HepG2 (cell line): ENCODE measurements at regions not wholly inside any gene's neighbourhood (a gene's known extent, or its start where the extent isn't known, plus 50 kb on each side); places are given as distances from the start of the nearest gene placed in this dataset.

ENCODE experiments used
- ATAC-seq: fragments of 200-7000 bp; cut with Tn5 transposase; 3 replicates; pipeline ENCODE4 v1.9.1; 2020; ENCODE audit warnings: mild to moderate bottlenecking, moderate library complexity
- BruUV-seq: library from RNA; stranded (reverse); fragments of 400-500 nt; replicated peaks from 2 replicates; lab custom pipeline; 2021; lab: Mats Ljungman, UMichigan
- CTCF ChIA-PET: fragments of 300-600 bp; formaldehyde crosslinking; extraction: SDS; loops from one replicate; lab custom pipeline; 2021; ENCODE audit warnings: low total read pairs, inconsistent platforms, low intra/inter-chr PET ratio; lab: Yijun Ruan, JAX
- POLR2A ChIA-PET: fragments of 350-600 bp; sonication (Branson Sonifier 250); formaldehyde crosslinking; loops from one replicate; lab custom pipeline; 2020; ENCODE audit warnings: antibody characterized with exemption, inconsistent platforms; lab: Yijun Ruan, JAX
- DNase-seq: peaks from one replicate; pipeline ENCODE4 v3.0.0-alpha.2; 2015; ENCODE audit warnings: low spot score
- FAIRE-seq: peaks from 3 replicates; lab custom pipeline; 2011; peaks lifted over from hg19 to GRCh38; lab: Jason Lieb, UNC
- H2AFZ ChIP-seq: one replicate; pipeline ENCODE4 v1.6.1; 2011; ENCODE audit warnings: low read length, inconsistent platforms
- H3K27ac ChIP-seq: fragments of 300-600 bp; 3 replicates; pipeline ENCODE4 v1.8.0; 2011; ENCODE audit warnings: mixed run types, mild to moderate bottlenecking, mixed read lengths, low read length, inconsistent platforms; ENCODE audit not compliant: insufficient read depth; ENCODE audit errors: extremely low read length
- H3K27me3 ChIP-seq, 2 experiments: fragments of 200-600 bp in 1 of 2; 2 replicates in 1 of 2; 3 replicates in 1 of 2; pipeline versions ENCODE4 v1.6.0 to v1.8.0; 2011; ENCODE audit warnings: low read length in 2 of 2, mild to moderate bottlenecking in 2 of 2, moderate library complexity in 2 of 2, inconsistent platforms in 1 of 2; ENCODE audit not compliant: insufficient read depth in 2 of 2, control insufficient read depth in 1 of 2
- H3K36me3 ChIP-seq, 2 experiments: fragments of 200-600 bp in 1 of 2; replicated peaks in 1 of 2; 2 replicates in 1 of 2; 3 replicates in 1 of 2; pipeline versions ENCODE4 v1.5.1 to v1.8.0; 2011; ENCODE audit warnings: low read length in 2 of 2, inconsistent platforms in 1 of 2; ENCODE audit not compliant: insufficient read depth in 2 of 2, control insufficient read depth in 1 of 2
- H3K4me1 ChIP-seq: 2 replicates; pipeline ENCODE4 v1.5.1; 2012; ENCODE audit warnings: low read length, inconsistent platforms; ENCODE audit not compliant: insufficient read depth
- H3K4me2 ChIP-seq: 2 replicates; pipeline ENCODE4 v1.6.0; 2011; ENCODE audit warnings: low read depth, low read length, inconsistent platforms
- H3K4me3 ChIP-seq, 3 experiments: fragments of 200-600 bp in 1 of 3; sonication (generic), shearing (Covaris generic) in 1 of 3; replicated peaks in 1 of 3; 2 replicates each; pipeline ENCODE4 v1.5.1; 2011 to 2016; ENCODE audit warnings: low read length in 3 of 3, inconsistent platforms in 2 of 3, low read depth in 2 of 3, mild to moderate bottlenecking in 2 of 3, control low read depth in 1 of 3, mixed read lengths in 1 of 3; ENCODE audit not compliant: insufficient read depth in 1 of 3
- H3K79me2 ChIP-seq: one replicate; pipeline ENCODE4 v1.6.1; 2011; ENCODE audit warnings: low read length, inconsistent platforms; ENCODE audit not compliant: insufficient read depth
- H3K9ac ChIP-seq: 2 replicates; pipeline ENCODE4 v1.6.0; 2011; ENCODE audit warnings: mild to moderate bottlenecking, low read depth, low read length, inconsistent platforms; ENCODE audit not compliant: insufficient read depth
- H3K9me3 ChIP-seq: 2 replicates; pipeline ENCODE4 v1.5.1; 2012; ENCODE audit warnings: mild to moderate bottlenecking, low read length
- H4K20me1 ChIP-seq: 2 replicates; pipeline ENCODE4 v1.6.0; 2011; ENCODE audit warnings: inconsistent platforms, mild to moderate bottlenecking, low read length, moderate library complexity; ENCODE audit not compliant: insufficient read depth
- CEBPB ChIP-seq: IDR thresholded peaks from 2 replicates; pipeline ENCODE4 v1.6.1; 2011; ENCODE audit warnings: low read depth, low read length, improper control_type of control experiment, borderline replicate concordance
- CREM ChIP-seq, 2 experiments: sonication (generic) in 1 of 2; formaldehyde crosslinking in 1 of 2; IDR thresholded peaks; 2 replicates each; pipeline versions ENCODE4 v1.4.0 to v1.6.1; 2016 to 2020; ENCODE audit warnings: antibody characterized with exemption in 1 of 2, mild to moderate bottlenecking in 1 of 2, missing genetic modification reagents in 1 of 2
- CSRNP1 ChIP-seq: sonication (generic); formaldehyde crosslinking; IDR thresholded peaks from 2 replicates; pipeline ENCODE4 v1.8.1; 2023; ENCODE audit warnings: mild to moderate bottlenecking, missing genetic modification reagents
- KDM1A ChIP-seq: IDR thresholded peaks from 2 replicates; pipeline ENCODE4 v1.6.1; 2016; ENCODE audit warnings: missing compliant biosample characterization
- SETDB1 ChIP-seq: sonication (generic); formaldehyde crosslinking; IDR thresholded peaks from 2 replicates; pipeline ENCODE4 v1.5.1; 2020; ENCODE audit warnings: missing genetic modification reagents, mild to moderate bottlenecking, borderline replicate concordance
- STAG1 ChIP-seq: sonication (generic); formaldehyde crosslinking; IDR thresholded peaks from 2 replicates; pipeline ENCODE4 v1.4.0; 2020; ENCODE audit warnings: missing genetic modification reagents
- TBX3 ChIP-seq: fragments of 450-650 bp; IDR thresholded peaks from 2 replicates; pipeline ENCODE4 v1.6.1; 2017; ENCODE audit warnings: antibody characterized with exemption, mild to moderate bottlenecking, inconsistent platforms, borderline replicate concordance
- TEAD2 ChIP-seq: sonication (generic); formaldehyde crosslinking; IDR thresholded peaks from 2 replicates; pipeline ENCODE4 v1.9.0; 2021; ENCODE audit warnings: missing genetic modification reagents
- ZNF546 ChIP-seq: sonication (generic); formaldehyde crosslinking; conservative IDR thresholded peaks from 2 replicates; pipeline ENCODE4 v1.8.1; 2023; ENCODE audit warnings: mild to moderate bottlenecking, missing genetic modification reagents
- ZNF768 ChIP-seq: sonication (generic); formaldehyde crosslinking; IDR thresholded peaks from 2 replicates; pipeline ENCODE4 v1.4.0; 2020; ENCODE audit warnings: missing genetic modification reagents
- WGBS: methylation state at CpG from one replicate; pipeline ENCODE4 v1.1.6; 2017; ENCODE audit warnings: low lambda C conversion rate; 5-methylcytosine and 5-hydroxymethylcytosine counted together
- in situ Hi-C: cut with HindIII; loops from 2 replicates; pipeline ENCODE4 v1.10.0; 2017; ENCODE audit warnings: low pct_unique_long_range_greater_than_20kb; ENCODE audit not compliant: extremely low pct_ligation_motif_present
- intact Hi-C: fragments of 100-400 bp; cut with micrococcal nuclease; formaldehyde crosslinking; loops from one replicate; pipeline ENCODE4 v1.10.0; 2022; ENCODE audit not compliant: unreplicated experiment
- TF ChIP-seq, protein P1 (sequence below): sonication (generic); formaldehyde crosslinking; IDR thresholded peaks from 2 replicates; pipeline ENCODE4 v1.5.1; 2020; ENCODE audit warnings: mild to moderate bottlenecking, missing genetic modification reagents, moderate library complexity

DNA sequence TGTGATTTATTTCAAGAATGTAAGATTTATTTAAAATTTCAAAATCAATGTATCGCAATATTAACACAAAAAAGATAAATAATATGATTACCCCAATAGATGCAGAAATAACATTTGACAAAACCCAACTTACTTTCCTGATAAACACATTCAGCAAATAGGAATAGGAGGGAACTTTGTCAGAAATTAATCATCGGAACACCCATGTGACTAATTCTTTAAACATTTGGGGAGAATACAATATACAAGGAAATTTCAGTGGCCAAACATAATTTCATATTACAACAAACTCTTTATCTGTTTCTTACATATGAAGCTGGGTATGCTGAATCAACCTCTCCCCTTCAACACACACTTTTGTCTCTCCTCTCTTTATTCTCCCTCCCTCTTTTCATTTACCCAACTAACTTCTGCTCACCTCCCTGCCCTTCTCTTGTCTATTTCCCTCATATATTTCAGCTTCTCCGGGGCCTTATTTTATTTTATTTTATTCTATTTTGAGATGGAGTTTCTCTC lies 309.6 kb upstream of the CNTNAP5 start:
- Histone ChIP-seq H3K79me2 (no peaks in the 10 kb centered on the region), H3K36me3 (no peaks in the 10 kb centered on the region), H4K20me1 (no peaks in the 10 kb centered on the region), H3K9me3 (peaks cover 95% of the 10 kb centered on the region), H3K27ac (no peak overlapping the region), H2AFZ (no peak overlapping the region), H3K4me2 (no peak overlapping the region), H3K4me1 (no peaks in the 10 kb centered on the region), H3K4me3 (no peak overlapping the region), H3K27me3 (no peaks in the 10 kb centered on the region), H3K9ac (no peak overlapping the region)
- ATAC-seq = no peak
- in situ Hi-C loops (no loop called here), intact Hi-C loops (no loop called here)
- CTCF ChIA-PET = no interaction called here
- DNase-seq = no peak
- BruUV-seq = no TSS peak
- POLR2A ChIA-PET = no interaction called here
- 18% methylated on average over 3 of the region's 3 CpGs for WGBS
- TF ChIP-seq CREM (IDR thresholded peaks at IDR 0.05) (no peak), CREM (CRISPR knock-in tag; IDR thresholded peaks at IDR 0.05) (no peak), ZNF768 (CRISPR knock-in tag) (no peak), CEBPB (0 out of 2 replicates have a peak, but pooled peaks have one; percentile 25)
- no peak for FAIRE-seq

GRCh38 chr2:123717636-123718334 lies 307.3 kb upstream of the CNTNAP5 start:
- ATAC-seq (no peak), DNase-seq (no peak), FAIRE-seq (no peak)
- no peak overlapping the region for H2AFZ ChIP-seq
- H3K27me3 ChIP-seq = no peaks in the 10 kb centered on the region
- no peaks in the 10 kb centered on the region for H3K4me1 ChIP-seq
- intact Hi-C loops (no loop called here), in situ Hi-C loops (no loop called here)
- H3K9ac ChIP-seq = no peak overlapping the region
- H3K79me2 ChIP-seq = no peaks in the 10 kb centered on the region
- H3K4me2 ChIP-seq = no peak overlapping the region
- POLR2A ChIA-PET = no interaction called here
- BruUV-seq = no TSS peak
- no peaks in the 10 kb centered on the region for H4K20me1 ChIP-seq
- H3K27ac ChIP-seq = no peak overlapping the region
- no peaks in the 10 kb centered on the region for H3K36me3 ChIP-seq
- H3K9me3 ChIP-seq = peaks cover 94% of the 10 kb centered on the region
- 3% methylated on average over 5 of the region's 5 CpGs for WGBS
- CTCF ChIA-PET = no interaction called here
- no peak overlapping the region for H3K4me3 ChIP-seq
- TF ChIP-seq KDM1A (CRISPR knock-in tag) (no peak), SETDB1 (CRISPR knock-in tag) (no peak), STAG1 (CRISPR knock-in tag) (no peak), CSRNP1 (CRISPR knock-in tag) (no peak), ZNF546 (CRISPR knock-in tag) (no peak), TEAD2 (CRISPR knock-in tag) (no peak), TBX3 (no peak)
- TF ChIP-seq, protein P1, sequence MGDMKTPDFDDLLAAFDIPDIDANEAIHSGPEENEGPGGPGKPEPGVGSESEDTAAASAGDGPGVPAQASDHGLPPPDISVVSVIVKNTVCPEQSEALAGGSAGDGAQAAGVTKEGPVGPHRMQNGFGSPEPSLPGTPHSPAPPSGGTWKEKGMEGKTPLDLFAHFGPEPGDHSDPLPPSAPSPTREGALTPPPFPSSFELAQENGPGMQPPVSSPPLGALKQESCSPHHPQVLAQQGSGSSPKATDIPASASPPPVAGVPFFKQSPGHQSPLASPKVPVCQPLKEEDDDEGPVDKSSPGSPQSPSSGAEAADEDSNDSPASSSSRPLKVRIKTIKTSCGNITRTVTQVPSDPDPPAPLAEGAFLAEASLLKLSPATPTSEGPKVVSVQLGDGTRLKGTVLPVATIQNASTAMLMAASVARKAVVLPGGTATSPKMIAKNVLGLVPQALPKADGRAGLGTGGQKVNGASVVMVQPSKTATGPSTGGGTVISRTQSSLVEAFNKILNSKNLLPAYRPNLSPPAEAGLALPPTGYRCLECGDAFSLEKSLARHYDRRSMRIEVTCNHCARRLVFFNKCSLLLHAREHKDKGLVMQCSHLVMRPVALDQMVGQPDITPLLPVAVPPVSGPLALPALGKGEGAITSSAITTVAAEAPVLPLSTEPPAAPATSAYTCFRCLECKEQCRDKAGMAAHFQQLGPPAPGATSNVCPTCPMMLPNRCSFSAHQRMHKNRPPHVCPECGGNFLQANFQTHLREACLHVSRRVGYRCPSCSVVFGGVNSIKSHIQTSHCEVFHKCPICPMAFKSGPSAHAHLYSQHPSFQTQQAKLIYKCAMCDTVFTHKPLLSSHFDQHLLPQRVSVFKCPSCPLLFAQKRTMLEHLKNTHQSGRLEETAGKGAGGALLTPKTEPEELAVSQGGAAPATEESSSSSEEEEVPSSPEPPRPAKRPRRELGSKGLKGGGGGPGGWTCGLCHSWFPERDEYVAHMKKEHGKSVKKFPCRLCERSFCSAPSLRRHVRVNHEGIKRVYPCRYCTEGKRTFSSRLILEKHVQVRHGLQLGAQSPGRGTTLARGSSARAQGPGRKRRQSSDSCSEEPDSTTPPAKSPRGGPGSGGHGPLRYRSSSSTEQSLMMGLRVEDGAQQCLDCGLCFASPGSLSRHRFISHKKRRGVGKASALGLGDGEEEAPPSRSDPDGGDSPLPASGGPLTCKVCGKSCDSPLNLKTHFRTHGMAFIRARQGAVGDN (CRISPR knock-in tag) = no peak
